LNCaP clone FGC (cell line): ENCODE measurements at regions not wholly inside any gene's neighbourhood (a gene's known extent, or its start where the extent isn't known, plus 50 kb on each side); places are given as distances from the start of the nearest gene placed in this dataset.

Source experiments
- DNase-seq: peaks from one replicate; pipeline ENCODE4 v3.0.0-alpha.2; 2011; ENCODE audit warnings: low read depth
- H3K4me3 ChIP-seq: 2 replicates; pipeline ENCODE4 v1.5.1; 2011; ENCODE audit warnings: mild to moderate bottlenecking, low read depth, low read length, control low read depth
- CTCF ChIP-seq: IDR thresholded peaks from 2 replicates; pipeline ENCODE4 v1.5.1; 2012; ENCODE audit warnings: mild to moderate bottlenecking; ENCODE audit not compliant: control insufficient read depth, insufficient read depth; ENCODE audit errors: extremely low read depth

GRCh38 chr12:83805873-83806272 lies 1106.7 kb downstream of the SLC6A15 start:
- TF ChIP-seq CTCF = no peak
- DNase-seq = peak; percentile 77
- H3K4me3 ChIP-seq = no peak overlapping the region

- DNase-seq = no peak
- no peak for TF ChIP-seq CTCF
- H3K4me3 ChIP-seq = no peak overlapping the region
Measured at GRCh38 chr12:83805156-83805772, 1107.3 kb downstream of the SLC6A15 start.

- H3K4me3 ChIP-seq = no peak overlapping the region
- TF ChIP-seq CTCF = no peak
- no peak for DNase-seq
Measured at GRCh38 chr12:83801972-83802371, 1110.6 kb downstream of the SLC6A15 start.

- DNase-seq = no peak
- no peak overlapping the region for H3K4me3 ChIP-seq
- TF ChIP-seq CTCF = no peak
Measured at GRCh38 chr12:83800022-83800421, 1112.6 kb downstream of the SLC6A15 start.

GRCh38 chr12:83796531-83796930 lies 1109.8 kb downstream of the TMTC2 start:
- no peak for DNase-seq

GRCh38 chr12:83793616-83794015 lies 1106.9 kb downstream of the TMTC2 start:
- H3K4me3 ChIP-seq = no peak overlapping the region
- TF ChIP-seq CTCF = no peak
- DNase-seq = no peak

More at GRCh38 chr12:83796531-83796930, 1109.8 kb downstream of the TMTC2 start:
- no peak overlapping the region for H3K4me3 ChIP-seq
- TF ChIP-seq CTCF = no peak

- no peak for DNase-seq
- no peak for TF ChIP-seq CTCF
- no peak overlapping the region for H3K4me3 ChIP-seq
Measured at GRCh38 chr12:83784298-83784890, 1097.7 kb downstream of the TMTC2 start.
